Lung (tissue), 11 donors: ENCODE measurements at regions not wholly inside any gene's neighbourhood (a gene's known extent, or its start where the extent isn't known, plus 50 kb on each side); places are given as distances from the start of the nearest gene placed in this dataset.

Experiments used
- ATAC-seq: fragments of 200-7000 bp; cut with Tn5 transposase; one replicate; pipeline ENCODE4 v1.9.1; 2020; ENCODE audit warnings: moderate number of reproducible peaks; ENCODE audit not compliant: insufficient read depth, low FRiP score
- DNase-seq, 3 donors: peaks; one replicate each; pipeline ENCODE4 v3.0.0-alpha.2; 2013 to 2017
- H3K27ac ChIP-seq, 2 donors: one replicate each; pipeline ENCODE4 v1.5.1; 2013; ENCODE audit warnings: mild to moderate bottlenecking in 2 of 2, moderate library complexity in 2 of 2, control low read depth in 1 of 2, inconsistent platforms in 1 of 2, low read depth in 1 of 2, low read length in 1 of 2
- H3K27me3 ChIP-seq, 3 donors: one replicate each; pipeline ENCODE4 v1.5.1; 2013; ENCODE audit warnings: low read length in 2 of 3; ENCODE audit not compliant: control insufficient read depth in 3 of 3, insufficient read depth in 3 of 3
- H3K36me3 ChIP-seq, 4 donors: one replicate each; pipeline ENCODE4 v1.5.1; 2013; ENCODE audit warnings: low read length in 4 of 4, mild to moderate bottlenecking in 1 of 4, moderate library complexity in 1 of 4; ENCODE audit not compliant: control insufficient read depth in 4 of 4, insufficient read depth in 4 of 4
- H3K4me1 ChIP-seq, 5 donors: one replicate each; pipeline ENCODE4 v1.5.1; 2013; ENCODE audit warnings: low read length in 5 of 5, mild to moderate bottlenecking in 2 of 5, moderate library complexity in 1 of 5; ENCODE audit not compliant: control insufficient read depth in 5 of 5, insufficient read depth in 5 of 5
- H3K4me3 ChIP-seq: one replicate; pipeline ENCODE4 v1.5.1; 2013; ENCODE audit warnings: mild to moderate bottlenecking, control low read depth, moderate library complexity
- H3K9ac ChIP-seq, 2 donors: one replicate each; pipeline ENCODE4 v1.5.1; 2013; ENCODE audit warnings: low read length in 2 of 2, control low read depth in 1 of 2; ENCODE audit not compliant: insufficient read depth in 1 of 2
- H3K9me3 ChIP-seq, 4 donors: one replicate each; pipeline ENCODE4 v1.5.1; 2013; ENCODE audit warnings: low read length in 3 of 4, mild to moderate bottlenecking in 1 of 4, moderate library complexity in 1 of 4; ENCODE audit not compliant: control insufficient read depth in 4 of 4, insufficient read depth in 3 of 4
- CTCF ChIP-seq: IDR thresholded peaks from 2 replicates; pipeline ENCODE4 v1.5.1; 2012; ENCODE audit warnings: mild to moderate bottlenecking; ENCODE audit errors: control extremely low read depth, extremely low read depth
- WGBS, 2 donors: extraction: QIAGEN DNeasy Blood & Tissue Kit; methylation state at CpG; one replicate each; pipeline ENCODE4 v1.1.7; 2013; 5-methylcytosine and 5-hydroxymethylcytosine counted together
- donor health status: control.
- donor health status: control.
- donor health status: Bipolar disorder and iron deficiency.
- donor health status: healthy.
- donor health status: DM: yes; HTN: yes; CAD: no.

- WGBS, 2 donors, result 93 to 95% methylated on average over 7 of the region's 7 CpGs
- peaks cover 0 to 14% (median 8%) of the 10 kb centered on the region in 3 donors for H3K27me3 ChIP-seq
- H3K27ac ChIP-seq, result no peak overlapping the region
- no peak overlapping the region for H3K4me3 ChIP-seq
- ATAC-seq, result no peak
- no peaks in the 10 kb centered on the region for H3K4me1 ChIP-seq
- no peaks in the 10 kb centered on the region for H3K36me3 ChIP-seq
- DNase-seq, result no peak
- H3K9me3 ChIP-seq, result no peaks in the 10 kb centered on the region
- TF ChIP-seq CTCF, result no peak
- H3K9ac ChIP-seq, result no peak overlapping the region
These were observed 1291.0 kb downstream of the TBC1D22A start for GRCh38 chr22:48053486-48053885.

GRCh38 chr22:48052621-48052890 is 1290.1 kb downstream of the TBC1D22A start:
- Histone ChIP-seq H3K9me3 (no peaks in the 10 kb centered on the region), H3K4me3 (no peak overlapping the region), H3K36me3 (no peaks in the 10 kb centered on the region), H3K4me1 (no peaks in the 10 kb centered on the region), H3K27me3 (peaks cover 0 to 11% (median 8%) of the 10 kb centered on the region in 3 donors), H3K27ac (no peak overlapping the region), H3K9ac (no peak overlapping the region)
- ATAC-seq (no peak), DNase-seq (no peak)
- WGBS, 2 donors, result 97 to 98% methylated on average over 7 of the region's 7 CpGs
- no peak for TF ChIP-seq CTCF

- peaks cover 0 to 11% (median 8%) of the 10 kb centered on the region in 3 donors for H3K27me3 ChIP-seq
- no peaks in the 10 kb centered on the region for H3K36me3 ChIP-seq
- H3K4me1 ChIP-seq, result no peaks in the 10 kb centered on the region
- DNase-seq (no peak), ATAC-seq (no peak)
- no peaks in the 10 kb centered on the region for H3K9me3 ChIP-seq
- WGBS, 2 donors, result 93% methylated on average over 11 of the region's 11 CpGs
- H3K4me3 ChIP-seq, result no peak overlapping the region
- H3K27ac ChIP-seq, result no peak overlapping the region
- no peak overlapping the region for H3K9ac ChIP-seq
- TF ChIP-seq CTCF, result no peak
These were observed 1289.6 kb downstream of the TBC1D22A start for GRCh38 chr22:48051796-48052620.

- TF ChIP-seq CTCF, result no peak
- Histone ChIP-seq H3K36me3 (no peaks in the 10 kb centered on the region), H3K9ac (no peak overlapping the region), H3K4me1 (no peaks in the 10 kb centered on the region), H3K9me3 (no peaks in the 10 kb centered on the region), H3K27me3 (peaks cover 0 to 11% (median 8%) of the 10 kb centered on the region in 3 donors), H3K27ac (no peak overlapping the region), H3K4me3 (no peak overlapping the region)
- DNase-seq, result no peak
- no peak for ATAC-seq
- WGBS, 2 donors, result 88 to 92% methylated on average over 7 of the region's 7 CpGs
These were observed 1288.4 kb downstream of the TBC1D22A start for GRCh38 chr22:48050836-48051235.
